DOHH2 (cell line): ENCODE measurements at regions not wholly inside any gene's neighbourhood (a gene's known extent, or its start where the extent isn't known, plus 50 kb on each side); places are given as distances from the start of the nearest gene placed in this dataset.

Experiments
- H3F3A ChIP-seq: fragments of 200-600 bp; sonication (generic), shearing (Covaris generic); 2 replicates; pipeline ENCODE4 v1.6.0; 2016; ENCODE audit warnings: antibody characterized with exemption, mild to moderate bottlenecking; ENCODE audit not compliant: control insufficient read depth, insufficient read depth
- H3K27ac ChIP-seq: fragments of 200-600 bp; sonication (generic); 2 replicates; pipeline ENCODE4 v1.5.1; 2014; ENCODE audit warnings: low read depth, mild to moderate bottlenecking, low read length, moderate library complexity
- H3K27me3 ChIP-seq: fragments of 200-600 bp; sonication (generic); 2 replicates; pipeline ENCODE4 v1.6.1; 2014; ENCODE audit warnings: mild to moderate bottlenecking, low read length, mixed read lengths; ENCODE audit not compliant: control insufficient read depth
- H3K36me3 ChIP-seq: fragments of 200-600 bp; sonication (generic); 2 replicates; pipeline ENCODE4 v1.6.1; 2014; ENCODE audit warnings: mild to moderate bottlenecking, low read length, moderate library complexity, mixed read lengths; ENCODE audit not compliant: control insufficient read depth
- H3K4me1 ChIP-seq: fragments of 200-600 bp; sonication (generic); 2 replicates; pipeline ENCODE4 v1.6.1; 2014; ENCODE audit warnings: mild to moderate bottlenecking, low read length, mixed read lengths; ENCODE audit not compliant: control insufficient read depth
- H3K4me2 ChIP-seq: fragments of 200-600 bp; sonication (generic); 2 replicates; pipeline ENCODE4 v1.6.0; 2014; ENCODE audit warnings: mild to moderate bottlenecking, low read length, moderate library complexity
- H3K4me3 ChIP-seq: fragments of 200-600 bp; sonication (generic); 2 replicates; pipeline ENCODE4 v1.5.1; 2014; ENCODE audit warnings: mild to moderate bottlenecking, low read length, mixed read lengths
- H3K79me2 ChIP-seq: fragments of 200-600 bp; sonication (generic); 2 replicates; pipeline ENCODE4 v1.6.1; 2014; ENCODE audit warnings: mild to moderate bottlenecking, low read length, mixed read lengths; ENCODE audit not compliant: control insufficient read depth
- H3K9me2 ChIP-seq: fragments of 200-600 bp; sonication (generic); replicated peaks from 2 replicates; pipeline ENCODE4 v1.6.1; 2014; ENCODE audit warnings: mild to moderate bottlenecking, low read length, mixed read lengths; ENCODE audit not compliant: control insufficient read depth
- H3K9me3 ChIP-seq: fragments of 200-600 bp; sonication (generic); 2 replicates; pipeline ENCODE4 v1.6.1; 2014; ENCODE audit warnings: antibody characterized with exemption, low read length, mixed read lengths; ENCODE audit not compliant: control insufficient read depth, insufficient read depth
- H4K20me1 ChIP-seq: fragments of 200-600 bp; sonication (generic); 2 replicates; pipeline ENCODE4 v1.6.0; 2014; ENCODE audit warnings: low read depth, mild to moderate bottlenecking, antibody characterized with exemption, low read length, moderate library complexity; ENCODE audit not compliant: control insufficient read depth, insufficient read depth
- CTCF ChIP-seq: fragments of 200-600 bp; sonication (generic); IDR thresholded peaks from one replicate; pipeline ENCODE4 v1.5.1; 2014; ENCODE audit warnings: antibody characterized with exemption, mild to moderate bottlenecking, low read depth, low read length; ENCODE audit not compliant: poor library complexity, severe bottlenecking
- EZH2phosphoT487 ChIP-seq: fragments of 200-600 bp; sonication (generic); IDR thresholded peaks from 2 replicates; pipeline ENCODE4 v1.6.1; 2017; ENCODE audit warnings: borderline replicate concordance, mild to moderate bottlenecking, antibody characterized with exemption, low read length, moderate library complexity, mixed read lengths

- peak overlapping the region; percentile 38 for H3K4me2 ChIP-seq
- no peaks in the 10 kb centered on the region for H4K20me1 ChIP-seq
- no peaks in the 10 kb centered on the region for H3K27me3 ChIP-seq
- TF ChIP-seq CTCF: no peak
- no peak for TF ChIP-seq EZH2phosphoT487
- peaks cover 15% of the 10 kb centered on the region for H3K4me1 ChIP-seq
- no peaks in the 10 kb centered on the region for H3K79me2 ChIP-seq
- no peaks in the 10 kb centered on the region for H3K9me3 ChIP-seq
- no peak overlapping the region for H3K27ac ChIP-seq
- no peaks in the 10 kb centered on the region for H3F3A ChIP-seq
- no peaks in the 10 kb centered on the region for H3K9me2 ChIP-seq
- peak overlapping the region; percentile 11; the same call in 1 of the 2 replicates for H3K4me3 ChIP-seq
- H3K36me3 ChIP-seq: no peaks in the 10 kb centered on the region
Measured at GRCh38 chr1:68358439-68358838, 91.3 kb downstream of the RPE65 start.

- peaks cover 25% of the 10 kb centered on the region for H3K4me1 ChIP-seq
- no peaks in the 10 kb centered on the region for H3K9me3 ChIP-seq
- no peak overlapping the region for H3K4me2 ChIP-seq
- H3F3A ChIP-seq: no peaks in the 10 kb centered on the region
- no peaks in the 10 kb centered on the region for H3K79me2 ChIP-seq
- no peaks in the 10 kb centered on the region for H3K9me2 ChIP-seq
- TF ChIP-seq EZH2phosphoT487: no peak
- no peak for TF ChIP-seq CTCF
- H3K36me3 ChIP-seq: no peaks in the 10 kb centered on the region
- no peaks in the 10 kb centered on the region for H3K27me3 ChIP-seq
- H3K27ac ChIP-seq: no peak overlapping the region
- H3K4me3 ChIP-seq: no peak overlapping the region
- no peaks in the 10 kb centered on the region for H4K20me1 ChIP-seq
Measured at GRCh38 chr1:68355614-68356013, 94.1 kb downstream of the RPE65 start.

GRCh38 chr1:68352202-68352601 is 97.6 kb downstream of the RPE65 start:
- H3K36me3 ChIP-seq: no peaks in the 10 kb centered on the region
- no peak overlapping the region for H3K27ac ChIP-seq
- H3K27me3 ChIP-seq: no peaks in the 10 kb centered on the region
- H3K4me1 ChIP-seq: peaks cover 12% of the 10 kb centered on the region
- no peaks in the 10 kb centered on the region for H3K79me2 ChIP-seq
- H3K4me2 ChIP-seq: no peak overlapping the region
- no peaks in the 10 kb centered on the region for H4K20me1 ChIP-seq
- H3K9me3 ChIP-seq: no peaks in the 10 kb centered on the region
- no peaks in the 10 kb centered on the region for H3K9me2 ChIP-seq
- TF ChIP-seq EZH2phosphoT487 (no peak), CTCF (no peak)
- no peak overlapping the region for H3K4me3 ChIP-seq
- no peaks in the 10 kb centered on the region for H3F3A ChIP-seq

GRCh38 chr1:68347415-68347814 is 102.3 kb downstream of the RPE65 start:
- Histone ChIP-seq H3K27me3 (no peaks in the 10 kb centered on the region), H3K27ac (peak overlapping the region; percentile 24; the same call in 1 of the 2 replicates), H4K20me1 (no peaks in the 10 kb centered on the region), H3F3A (no peaks in the 10 kb centered on the region), H3K4me1 (peaks cover 10% of the 10 kb centered on the region), H3K36me3 (no peaks in the 10 kb centered on the region), H3K4me2 (0 out of 2 replicates have a peak overlapping the region, but pooled peaks have one; percentile 26), H3K4me3 (no peak overlapping the region), H3K79me2 (no peaks in the 10 kb centered on the region), H3K9me2 (no peaks in the 10 kb centered on the region), H3K9me3 (no peaks in the 10 kb centered on the region)
- TF ChIP-seq CTCF (no peak), EZH2phosphoT487 (no peak)
